ENCODE measurements at regions not wholly inside any gene's neighbourhood (a gene's known extent, or its start where the extent isn't known, plus 50 kb on each side); places are given as distances from the start of the nearest gene placed in this dataset.

GRCh38 chr20:12410783-12411182 lies 493.1 kb downstream of the BTBD3 start:
- Histone ChIP-seq H3K4me3 (ENCODE audit: low read depth in 1 of 3, low read length in 3 of 3) (no peak overlapping the region), H3K9me3 (ENCODE audit: control insufficient read depth in 4 of 4, low read length in 3 of 4) (peaks cover 3 to 11% (median 7%) of the 10 kb centered on the region in 4 donors), H3K27me3 (ENCODE audit: control insufficient read depth in 4 of 4, insufficient read depth in 4 of 4, low read length in 3 of 4) (no peaks in the 10 kb centered on the region), H3K9ac (ENCODE audit: low read depth in 1 of 2, low read length in 2 of 2) (no peak overlapping the region), H3K36me3 (ENCODE audit: control insufficient read depth in 4 of 4, insufficient read depth in 3 of 4, low read depth in 1 of 4, low read length in 3 of 4) (no peaks in the 10 kb centered on the region), H3K4me1 (ENCODE audit: control insufficient read depth in 4 of 4, insufficient read depth in 4 of 4, low read length in 3 of 4) (no peaks in the 10 kb centered on the region), H3K27ac (ENCODE audit: low read depth in 1 of 2, low read length in 2 of 2) (no peak overlapping the region)
- no peak for DNase-seq (ENCODE audit: low spot score)
- no peak for TF ChIP-seq FOXA1 (IDR thresholded peaks at IDR 0.05)
- TF ChIP-seq FOXA2 (IDR thresholded peaks at IDR 0.05): no peak
- TF ChIP-seq HNF4A (conservative IDR thresholded peaks at IDR 0.05): no peak
- no peak for TF ChIP-seq ZBTB33 (IDR thresholded peaks at IDR 0.05)
- TF ChIP-seq, protein P1, sequence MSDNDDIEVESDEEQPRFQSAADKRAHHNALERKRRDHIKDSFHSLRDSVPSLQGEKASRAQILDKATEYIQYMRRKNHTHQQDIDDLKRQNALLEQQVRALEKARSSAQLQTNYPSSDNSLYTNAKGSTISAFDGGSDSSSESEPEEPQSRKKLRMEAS (IDR thresholded peaks at IDR 0.05): no peak
- TF ChIP-seq, protein P2, sequence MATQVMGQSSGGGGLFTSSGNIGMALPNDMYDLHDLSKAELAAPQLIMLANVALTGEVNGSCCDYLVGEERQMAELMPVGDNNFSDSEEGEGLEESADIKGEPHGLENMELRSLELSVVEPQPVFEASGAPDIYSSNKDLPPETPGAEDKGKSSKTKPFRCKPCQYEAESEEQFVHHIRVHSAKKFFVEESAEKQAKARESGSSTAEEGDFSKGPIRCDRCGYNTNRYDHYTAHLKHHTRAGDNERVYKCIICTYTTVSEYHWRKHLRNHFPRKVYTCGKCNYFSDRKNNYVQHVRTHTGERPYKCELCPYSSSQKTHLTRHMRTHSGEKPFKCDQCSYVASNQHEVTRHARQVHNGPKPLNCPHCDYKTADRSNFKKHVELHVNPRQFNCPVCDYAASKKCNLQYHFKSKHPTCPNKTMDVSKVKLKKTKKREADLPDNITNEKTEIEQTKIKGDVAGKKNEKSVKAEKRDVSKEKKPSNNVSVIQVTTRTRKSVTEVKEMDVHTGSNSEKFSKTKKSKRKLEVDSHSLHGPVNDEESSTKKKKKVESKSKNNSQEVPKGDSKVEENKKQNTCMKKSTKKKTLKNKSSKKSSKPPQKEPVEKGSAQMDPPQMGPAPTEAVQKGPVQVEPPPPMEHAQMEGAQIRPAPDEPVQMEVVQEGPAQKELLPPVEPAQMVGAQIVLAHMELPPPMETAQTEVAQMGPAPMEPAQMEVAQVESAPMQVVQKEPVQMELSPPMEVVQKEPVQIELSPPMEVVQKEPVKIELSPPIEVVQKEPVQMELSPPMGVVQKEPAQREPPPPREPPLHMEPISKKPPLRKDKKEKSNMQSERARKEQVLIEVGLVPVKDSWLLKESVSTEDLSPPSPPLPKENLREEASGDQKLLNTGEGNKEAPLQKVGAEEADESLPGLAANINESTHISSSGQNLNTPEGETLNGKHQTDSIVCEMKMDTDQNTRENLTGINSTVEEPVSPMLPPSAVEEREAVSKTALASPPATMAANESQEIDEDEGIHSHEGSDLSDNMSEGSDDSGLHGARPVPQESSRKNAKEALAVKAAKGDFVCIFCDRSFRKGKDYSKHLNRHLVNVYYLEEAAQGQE (IDR thresholded peaks at IDR 0.05): no peak
- TF ChIP-seq GABPA (IDR thresholded peaks at IDR 0.05 in 1 of 2, conservative IDR thresholded peaks at IDR 0.05 in 1 of 2): no peak

DNA sequence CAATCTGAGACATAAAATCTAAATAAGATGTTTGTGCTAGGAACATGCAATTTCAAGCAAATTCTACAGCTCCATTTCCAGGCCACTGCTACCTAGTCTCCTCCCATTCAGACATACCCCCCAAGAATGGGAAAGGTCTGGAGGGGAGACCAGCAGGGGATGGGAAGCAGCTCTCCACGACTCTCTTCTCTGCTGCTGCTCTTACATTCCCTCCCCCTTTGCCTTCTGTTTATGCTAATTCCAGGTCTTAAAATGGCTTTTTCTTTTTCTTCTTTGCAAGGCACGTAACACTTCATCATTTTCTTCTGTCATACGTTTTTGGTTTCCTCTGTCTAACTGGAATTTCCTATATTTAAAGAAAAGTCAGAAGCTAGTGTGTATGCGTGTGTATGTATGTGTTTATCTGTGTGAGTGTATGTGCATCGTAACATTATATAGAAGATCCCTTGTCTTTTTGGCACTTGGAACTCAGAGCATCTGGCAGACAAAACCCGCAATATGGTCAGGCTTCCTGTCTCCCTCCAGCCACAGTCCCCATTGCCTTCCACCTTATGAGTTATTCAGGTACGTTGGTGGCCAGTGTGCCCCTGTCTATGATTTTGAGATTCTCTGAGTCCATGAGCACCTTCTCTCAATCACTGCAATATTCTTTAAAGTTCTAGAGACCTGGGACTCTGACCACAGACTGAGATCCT lies 493.7 kb downstream of the BTBD3 start:
- DNase-seq (ENCODE audit: low spot score): no peak
- H3K36me3 ChIP-seq (ENCODE audit: control insufficient read depth in 4 of 4, insufficient read depth in 3 of 4, low read depth in 1 of 4, low read length in 3 of 4): no peaks in the 10 kb centered on the region
- WGBS: 72% methylated on average over 7 of the region's 7 CpGs
- TF ChIP-seq HNF4A (conservative IDR thresholded peaks at IDR 0.05): no peak
- TF ChIP-seq TAF1 (conservative IDR thresholded peaks at IDR 0.05): no peak
- TF ChIP-seq, protein P1 (IDR thresholded peaks at IDR 0.05): no peak
- TF ChIP-seq FOXA2 (IDR thresholded peaks at IDR 0.05): no peak
- no peak for TF ChIP-seq RAD21 (IDR thresholded peaks at IDR 0.05)
- no peak for TF ChIP-seq HNF4G (IDR thresholded peaks at IDR 0.05)
- TF ChIP-seq FOXA1 (IDR thresholded peaks at IDR 0.05): no peak
- no peak for TF ChIP-seq EGR1 (IDR thresholded peaks at IDR 0.05; ENCODE audit: low read depth in 2 of 2)
- TF ChIP-seq ATF3 (IDR thresholded peaks at IDR 0.05): no peak
- TF ChIP-seq, protein P3, sequence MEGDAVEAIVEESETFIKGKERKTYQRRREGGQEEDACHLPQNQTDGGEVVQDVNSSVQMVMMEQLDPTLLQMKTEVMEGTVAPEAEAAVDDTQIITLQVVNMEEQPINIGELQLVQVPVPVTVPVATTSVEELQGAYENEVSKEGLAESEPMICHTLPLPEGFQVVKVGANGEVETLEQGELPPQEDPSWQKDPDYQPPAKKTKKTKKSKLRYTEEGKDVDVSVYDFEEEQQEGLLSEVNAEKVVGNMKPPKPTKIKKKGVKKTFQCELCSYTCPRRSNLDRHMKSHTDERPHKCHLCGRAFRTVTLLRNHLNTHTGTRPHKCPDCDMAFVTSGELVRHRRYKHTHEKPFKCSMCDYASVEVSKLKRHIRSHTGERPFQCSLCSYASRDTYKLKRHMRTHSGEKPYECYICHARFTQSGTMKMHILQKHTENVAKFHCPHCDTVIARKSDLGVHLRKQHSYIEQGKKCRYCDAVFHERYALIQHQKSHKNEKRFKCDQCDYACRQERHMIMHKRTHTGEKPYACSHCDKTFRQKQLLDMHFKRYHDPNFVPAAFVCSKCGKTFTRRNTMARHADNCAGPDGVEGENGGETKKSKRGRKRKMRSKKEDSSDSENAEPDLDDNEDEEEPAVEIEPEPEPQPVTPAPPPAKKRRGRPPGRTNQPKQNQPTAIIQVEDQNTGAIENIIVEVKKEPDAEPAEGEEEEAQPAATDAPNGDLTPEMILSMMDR (IDR thresholded peaks at IDR 0.05; ENCODE audit: low read depth, low read length, missing input control): no peak
- no peak for TF ChIP-seq NR2F2 (IDR thresholded peaks at IDR 0.05)
- H3K27me3 ChIP-seq (ENCODE audit: control insufficient read depth in 4 of 4, insufficient read depth in 4 of 4, low read length in 3 of 4): no peaks in the 10 kb centered on the region
- no peak overlapping the region for H3K4me3 ChIP-seq (ENCODE audit: low read depth in 1 of 3, low read length in 3 of 3)
- no peak overlapping the region for H3K9ac ChIP-seq (ENCODE audit: low read depth in 1 of 2, low read length in 2 of 2)
- peaks cover 3 to 11% (median 7%) of the 10 kb centered on the region in 4 donors for H3K9me3 ChIP-seq (ENCODE audit: control insufficient read depth in 4 of 4, low read length in 3 of 4)
- no peaks in the 10 kb centered on the region for H3K4me1 ChIP-seq (ENCODE audit: control insufficient read depth in 4 of 4, insufficient read depth in 4 of 4, low read length in 3 of 4)
- no peak overlapping the region for H3K27ac ChIP-seq (ENCODE audit: low read depth in 1 of 2, low read length in 2 of 2)
